Lung (tissue), 11 donors: ENCODE measurements at regions not wholly inside any gene's neighbourhood (a gene's known extent, or its start where the extent isn't known, plus 50 kb on each side); places are given as distances from the start of the nearest gene placed in this dataset.

ENCODE experiments used
- ATAC-seq: fragments of 200-7000 bp; cut with Tn5 transposase; one replicate; pipeline ENCODE4 v1.9.1; 2020; ENCODE audit warnings: moderate number of reproducible peaks; ENCODE audit not compliant: insufficient read depth, low FRiP score
- DNase-seq, 3 donors: peaks; one replicate each; pipeline ENCODE4 v3.0.0-alpha.2; 2013 to 2017
- H3K27ac ChIP-seq, 2 donors: one replicate each; pipeline ENCODE4 v1.5.1; 2013; ENCODE audit warnings: mild to moderate bottlenecking in 2 of 2, moderate library complexity in 2 of 2, control low read depth in 1 of 2, inconsistent platforms in 1 of 2, low read depth in 1 of 2, low read length in 1 of 2
- H3K27me3 ChIP-seq, 3 donors: one replicate each; pipeline ENCODE4 v1.5.1; 2013; ENCODE audit warnings: low read length in 2 of 3; ENCODE audit not compliant: control insufficient read depth in 3 of 3, insufficient read depth in 3 of 3
- H3K36me3 ChIP-seq, 4 donors: one replicate each; pipeline ENCODE4 v1.5.1; 2013; ENCODE audit warnings: low read length in 4 of 4, mild to moderate bottlenecking in 1 of 4, moderate library complexity in 1 of 4; ENCODE audit not compliant: control insufficient read depth in 4 of 4, insufficient read depth in 4 of 4
- H3K4me1 ChIP-seq, 5 donors: one replicate each; pipeline ENCODE4 v1.5.1; 2013; ENCODE audit warnings: low read length in 5 of 5, mild to moderate bottlenecking in 2 of 5, moderate library complexity in 1 of 5; ENCODE audit not compliant: control insufficient read depth in 5 of 5, insufficient read depth in 5 of 5
- H3K4me3 ChIP-seq: one replicate; pipeline ENCODE4 v1.5.1; 2013; ENCODE audit warnings: mild to moderate bottlenecking, control low read depth, moderate library complexity
- H3K9ac ChIP-seq, 2 donors: one replicate each; pipeline ENCODE4 v1.5.1; 2013; ENCODE audit warnings: low read length in 2 of 2, control low read depth in 1 of 2; ENCODE audit not compliant: insufficient read depth in 1 of 2
- H3K9me3 ChIP-seq, 4 donors: one replicate each; pipeline ENCODE4 v1.5.1; 2013; ENCODE audit warnings: low read length in 3 of 4, mild to moderate bottlenecking in 1 of 4, moderate library complexity in 1 of 4; ENCODE audit not compliant: control insufficient read depth in 4 of 4, insufficient read depth in 3 of 4
- CTCF ChIP-seq: IDR thresholded peaks from 2 replicates; pipeline ENCODE4 v1.5.1; 2012; ENCODE audit warnings: mild to moderate bottlenecking; ENCODE audit errors: control extremely low read depth, extremely low read depth
- WGBS, 2 donors: extraction: QIAGEN DNeasy Blood & Tissue Kit; methylation state at CpG; one replicate each; pipeline ENCODE4 v1.1.7; 2013; 5-methylcytosine and 5-hydroxymethylcytosine counted together
- donor health status: control.
- donor health status: control.
- donor health status: Bipolar disorder and iron deficiency.
- donor health status: healthy.
- donor health status: DM: yes; HTN: yes; CAD: no.

DNA sequence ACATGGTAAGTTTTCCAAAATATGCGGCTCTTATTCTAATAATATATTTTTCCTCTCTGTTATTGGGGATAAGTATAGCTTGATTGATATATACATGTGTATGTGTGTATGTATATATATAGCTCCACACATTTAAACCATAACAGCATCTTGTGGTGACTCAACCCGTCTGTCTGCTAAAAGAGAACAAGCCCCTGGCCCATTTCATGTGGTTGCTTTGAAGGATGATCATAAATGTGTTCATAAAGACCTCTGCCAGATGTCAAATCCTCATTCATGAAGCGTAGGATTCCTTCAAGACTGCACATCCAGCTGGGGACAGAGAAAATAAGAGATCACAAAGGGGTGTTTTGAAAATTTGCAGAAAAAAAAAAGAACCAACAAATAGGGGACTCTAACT, 79.3 kb downstream of the RHOB start:
- Histone ChIP-seq H3K9me3 (no peaks in the 10 kb centered on the region), H3K9ac (no peak overlapping the region), H3K27me3 (no peaks in the 10 kb centered on the region), H3K36me3 (no peaks in the 10 kb centered on the region), H3K4me3 (no peak overlapping the region), H3K4me1 (peaks cover 0 to 20% (median 5%) of the 10 kb centered on the region in 5 donors), H3K27ac (no peak overlapping the region)
- WGBS, 2 donors, result 91 to 93% methylated on average over 3 of the region's 3 CpGs
- DNase-seq (no peak), ATAC-seq (no peak)
- TF ChIP-seq CTCF, result no peak

DNA sequence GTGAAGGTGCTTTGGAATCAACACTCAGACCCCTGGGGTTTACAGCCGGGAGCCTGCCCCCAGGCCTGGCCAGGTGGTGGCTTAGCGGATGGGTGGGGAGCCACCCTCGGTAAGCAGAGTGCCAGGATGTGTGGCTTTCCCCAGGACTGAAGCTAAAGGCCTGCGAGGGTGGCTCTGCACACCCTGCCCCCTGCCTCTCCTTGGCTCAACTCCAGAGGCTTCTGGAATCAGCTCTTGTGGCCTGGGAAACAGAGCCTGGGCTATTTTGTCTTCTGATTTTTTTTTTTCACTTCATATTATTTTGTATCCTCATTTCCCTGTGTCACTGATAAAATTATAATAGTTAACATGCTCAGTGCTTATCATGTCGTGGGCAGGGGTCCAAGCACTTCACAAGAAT, 79.8 kb downstream of the RHOB start:
- WGBS, 2 donors, result 61 to 77% methylated on average over 5 of the region's 5 CpGs
- peak; percentile 45 to 60 (median 56) for DNase-seq

GRCh38 chr2:20528713-20529112, 81.8 kb downstream of the RHOB start:
- no peaks in the 10 kb centered on the region for H3K9me3 ChIP-seq
- no peak overlapping the region for H3K9ac ChIP-seq
- H3K4me1 ChIP-seq, result peaks cover 0 to 30% (median 9%) of the 10 kb centered on the region in 5 donors
- DNase-seq (no peak), ATAC-seq (no peak)
- no peak overlapping the region for H3K27ac ChIP-seq
- H3K36me3 ChIP-seq, result no peaks in the 10 kb centered on the region
- H3K27me3 ChIP-seq, result no peaks in the 10 kb centered on the region
- no peak for TF ChIP-seq CTCF
- H3K4me3 ChIP-seq, result no peak overlapping the region
- WGBS, 2 donors, result 93 to 96% methylated on average over 2 of the region's 2 CpGs

More for the DNA sequence above, 79.8 kb downstream of the RHOB start:
- TF ChIP-seq CTCF, result no peak
- no peak overlapping the region for H3K4me3 ChIP-seq
- H3K9me3 ChIP-seq, result no peaks in the 10 kb centered on the region
- no peak for ATAC-seq
- H3K36me3 ChIP-seq, result no peaks in the 10 kb centered on the region
- H3K27ac ChIP-seq, result no peak overlapping the region
- H3K9ac ChIP-seq, result no peak overlapping the region
- no peaks in the 10 kb centered on the region for H3K27me3 ChIP-seq
- H3K4me1 ChIP-seq, result peaks cover 0 to 22% (median 5%) of the 10 kb centered on the region in 5 donors

DNA sequence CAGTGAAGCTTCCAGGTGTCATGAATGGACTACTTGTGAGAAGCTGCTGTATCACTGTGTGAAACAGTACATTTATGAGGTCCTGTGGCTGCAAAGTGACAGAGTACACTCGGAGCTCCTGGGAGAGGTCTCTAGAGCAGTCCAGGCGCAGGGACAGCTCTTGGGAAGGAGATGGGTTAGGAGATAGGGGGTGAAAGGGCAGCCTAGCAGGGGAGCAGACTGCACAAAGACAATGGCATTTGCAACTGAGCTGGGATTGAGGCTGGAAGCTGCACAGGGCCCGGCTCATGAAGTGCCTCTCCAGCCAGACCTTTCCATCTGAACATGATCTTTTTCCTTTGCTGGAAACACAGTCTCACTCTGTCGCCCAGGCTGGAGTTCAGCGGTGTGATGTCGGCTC, 83.6 kb downstream of the RHOB start:
- WGBS, 2 donors, result 94% methylated on average over 6 of the region's 6 CpGs
- Histone ChIP-seq H3K27me3 (no peaks in the 10 kb centered on the region), H3K4me1 (peaks cover 0 to 21% (median 6%) of the 10 kb centered on the region in 5 donors), H3K9ac (no peak overlapping the region), H3K9me3 (no peaks in the 10 kb centered on the region), H3K27ac (no peak overlapping the region), H3K4me3 (no peak overlapping the region), H3K36me3 (no peaks in the 10 kb centered on the region)
- TF ChIP-seq CTCF, result no peak
- ATAC-seq, result no peak
- no peak for DNase-seq
